GM19438 (cell line): ENCODE measurements at regions not wholly inside any gene's neighbourhood (a gene's known extent, or its start where the extent isn't known, plus 50 kb on each side); places are given as distances from the start of the nearest gene placed in this dataset.

Experiments
- ATAC-seq: cut with Tn5 transposase; IDR thresholded peaks from one replicate; pipeline ENCODE4 v1.9.1; 2021; ENCODE audit warnings: low read depth; ENCODE audit not compliant: unreplicated experiment

DNA sequence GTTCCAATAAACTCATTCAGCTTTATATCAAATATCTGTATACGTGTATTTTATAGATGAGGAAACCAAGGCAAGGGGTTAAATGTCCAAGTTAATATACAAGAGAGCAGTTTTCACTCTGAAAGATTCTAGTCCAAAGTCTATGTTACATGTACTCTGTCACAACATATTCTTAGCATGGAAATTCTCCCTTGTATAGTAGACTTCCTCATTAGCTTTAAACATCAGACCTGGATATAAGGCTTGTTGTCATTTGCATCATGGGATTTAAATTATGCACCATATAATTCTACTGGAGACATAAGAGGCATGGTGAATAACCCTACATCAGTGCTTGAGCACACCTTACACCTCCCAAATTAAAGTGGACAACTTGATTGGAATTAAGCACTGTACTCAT, 681.9 kb upstream of the CCDC179 start:
- ATAC-seq, result no peak

DNA sequence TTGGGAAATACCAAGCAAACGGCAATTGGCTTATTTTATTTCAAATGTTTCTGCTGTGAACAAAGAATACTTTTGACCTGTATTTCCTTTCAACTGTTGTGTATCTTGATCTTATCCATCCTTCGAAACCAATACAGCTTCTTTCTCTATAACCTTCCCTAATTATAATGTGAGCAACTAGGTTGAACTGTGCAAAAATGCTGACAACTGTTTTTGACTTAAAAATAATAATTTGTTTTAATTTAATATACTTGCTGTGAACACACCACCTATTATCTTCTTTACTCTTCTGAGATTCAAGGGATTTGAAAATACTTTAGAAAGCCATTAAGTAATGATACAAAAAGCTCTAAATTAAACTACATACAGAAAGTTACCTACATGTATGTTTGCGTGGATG, 682.5 kb upstream of the CCDC179 start:
- ATAC-seq, result no peak

DNA sequence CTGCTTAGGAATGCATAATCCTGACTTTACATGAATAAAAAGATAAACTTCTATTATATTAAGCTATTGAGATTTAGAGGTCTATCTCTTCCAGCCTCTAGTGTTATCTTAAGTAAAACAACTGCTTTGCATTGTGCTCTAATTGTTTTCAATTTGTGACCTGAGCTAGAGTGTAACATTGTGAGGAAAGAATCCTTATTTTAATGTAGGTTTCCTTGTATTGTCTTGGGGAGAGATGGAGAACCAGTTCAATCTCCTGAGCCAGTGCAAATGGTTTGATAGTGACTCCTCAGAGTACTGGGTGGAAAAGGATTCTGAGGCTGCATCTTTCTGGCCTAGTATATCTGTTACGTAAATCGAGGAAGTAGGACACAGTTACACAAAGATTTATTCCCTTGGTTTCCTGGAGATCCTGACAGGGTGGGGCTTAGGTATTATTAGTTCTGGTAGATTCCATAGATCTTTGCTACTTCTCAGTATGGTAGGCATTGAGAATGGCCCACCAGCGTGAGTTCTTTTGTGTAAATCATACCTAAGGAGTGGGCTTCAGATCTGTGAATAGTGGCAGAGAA, 683.5 kb upstream of the CCDC179 start:
- no peak for ATAC-seq

DNA sequence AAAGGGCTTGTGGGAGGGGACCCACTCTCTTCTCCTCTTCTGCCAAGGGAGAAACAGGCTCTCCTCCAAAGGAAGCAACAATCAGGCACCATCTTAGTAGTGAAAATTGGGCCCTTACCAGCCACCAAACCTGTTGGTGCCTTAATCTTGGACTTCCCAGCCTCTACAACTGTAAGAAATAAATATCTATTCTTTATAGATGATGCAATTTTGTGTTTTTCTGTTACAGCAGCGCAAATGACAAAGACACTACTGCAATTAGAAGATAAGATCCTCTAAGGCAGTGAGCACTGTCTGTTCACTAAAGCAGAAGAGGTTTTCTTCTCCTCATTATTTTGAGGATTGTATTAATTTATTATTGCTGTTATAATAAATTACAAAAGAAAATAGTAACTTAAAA, 691.4 kb upstream of the CCDC179 start:
- no peak for ATAC-seq

DNA sequence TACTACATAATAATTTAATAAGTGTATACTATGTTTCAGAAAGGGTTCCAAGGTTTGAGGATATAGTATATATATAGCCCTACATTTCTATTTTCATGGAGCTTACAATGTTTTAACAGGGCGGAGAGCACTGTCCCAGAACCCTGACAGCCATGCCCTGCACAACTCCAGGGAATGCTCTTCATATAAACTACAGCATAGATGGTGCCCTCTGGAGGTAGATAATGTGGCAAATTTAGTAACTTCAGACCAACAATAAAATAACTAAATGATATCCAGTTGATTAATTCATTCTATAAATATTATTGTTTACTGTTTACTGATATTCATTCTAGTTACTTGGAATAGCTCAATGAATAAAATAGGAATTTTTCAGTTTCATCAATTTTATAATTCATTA, 693.7 kb upstream of the CCDC179 start:
- ATAC-seq, result no peak

DNA sequence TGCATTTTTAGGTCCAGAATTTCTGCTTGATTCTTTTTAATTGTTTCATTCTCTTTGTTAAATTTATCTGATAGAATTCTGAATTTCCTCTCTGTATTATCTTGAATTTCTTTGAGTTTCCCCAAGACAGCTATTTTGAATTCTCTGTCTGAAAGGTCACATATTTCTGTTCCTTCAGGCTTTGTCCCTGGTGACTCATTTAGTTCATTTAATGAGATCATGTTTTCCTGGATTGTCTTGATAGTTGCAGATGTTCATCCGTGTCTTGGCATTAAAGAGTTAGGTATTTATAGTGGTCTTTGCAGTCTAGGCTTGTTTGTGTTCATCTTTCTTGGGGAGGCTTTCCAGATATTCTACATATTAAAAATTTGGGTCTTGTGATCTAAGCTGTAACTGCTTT, 694.8 kb upstream of the CCDC179 start:
- no peak for ATAC-seq

DNA sequence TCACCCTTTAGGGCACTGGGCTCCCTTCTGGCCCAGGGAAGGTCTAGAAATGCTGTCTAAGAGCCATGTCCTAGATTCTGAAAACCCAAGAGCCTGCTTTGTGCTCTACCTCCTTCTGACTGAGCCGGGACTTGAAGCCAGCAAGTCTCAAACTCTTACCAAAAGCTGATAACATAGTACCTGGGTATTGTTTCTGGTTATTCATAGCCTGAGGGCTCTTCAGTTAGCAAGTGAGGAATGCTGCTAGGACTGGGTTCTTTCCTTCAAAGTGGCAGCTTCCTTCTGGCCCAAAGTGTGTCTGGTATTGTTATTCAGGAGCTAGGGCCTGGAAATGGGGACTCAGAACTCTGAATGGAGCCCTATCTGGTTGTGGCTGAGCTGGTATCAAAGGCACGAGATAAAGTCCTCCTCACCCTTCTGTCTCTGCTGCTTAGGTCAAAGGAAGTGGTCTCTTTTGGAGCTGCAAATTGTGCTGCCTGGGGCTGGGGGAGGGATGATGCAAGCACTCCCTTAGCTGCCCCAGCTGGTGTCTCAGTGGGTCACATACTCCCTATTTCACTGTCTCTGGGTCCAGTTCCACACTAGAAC, 696.0 kb upstream of the CCDC179 start:
- ATAC-seq, result no peak

DNA sequence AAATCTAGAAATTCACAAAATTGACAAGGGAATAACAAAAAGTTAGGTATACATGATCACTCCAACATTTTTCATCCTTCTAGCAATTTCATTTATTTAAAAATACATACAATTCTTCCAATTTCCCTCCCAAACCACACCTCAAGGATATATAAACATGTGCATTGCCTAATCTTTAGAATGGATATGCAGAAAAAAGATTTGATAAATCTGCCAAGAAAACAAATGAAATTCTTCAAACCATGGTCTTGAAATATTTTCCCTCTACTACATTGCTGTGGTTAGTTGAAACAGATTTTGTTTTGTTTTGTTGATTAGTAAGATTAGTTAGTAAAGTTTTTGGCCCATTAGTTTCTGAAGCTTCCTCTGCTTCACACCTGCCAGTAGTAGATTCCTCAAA, 703.3 kb upstream of the CCDC179 start:
- no peak for ATAC-seq

DNA sequence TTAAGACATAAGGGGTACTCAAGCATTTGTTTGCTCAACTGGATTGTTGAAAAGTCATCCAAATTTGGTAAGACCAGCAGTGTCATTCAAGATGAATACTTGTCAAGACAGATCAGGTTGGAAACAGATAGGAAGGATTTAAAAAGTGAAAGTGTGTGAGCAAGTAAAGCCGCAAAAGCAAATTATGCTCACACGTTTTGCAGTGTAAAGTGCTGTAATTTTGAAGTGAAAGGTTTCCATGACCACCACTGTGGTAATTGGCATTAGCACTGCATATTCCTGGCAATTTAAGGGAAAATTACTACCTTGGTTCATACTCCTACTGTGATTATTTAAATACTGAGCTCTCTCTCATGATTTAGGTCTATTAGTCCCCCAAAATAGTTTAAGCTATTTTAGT, 704.1 kb upstream of the CCDC179 start:
- no peak for ATAC-seq

DNA sequence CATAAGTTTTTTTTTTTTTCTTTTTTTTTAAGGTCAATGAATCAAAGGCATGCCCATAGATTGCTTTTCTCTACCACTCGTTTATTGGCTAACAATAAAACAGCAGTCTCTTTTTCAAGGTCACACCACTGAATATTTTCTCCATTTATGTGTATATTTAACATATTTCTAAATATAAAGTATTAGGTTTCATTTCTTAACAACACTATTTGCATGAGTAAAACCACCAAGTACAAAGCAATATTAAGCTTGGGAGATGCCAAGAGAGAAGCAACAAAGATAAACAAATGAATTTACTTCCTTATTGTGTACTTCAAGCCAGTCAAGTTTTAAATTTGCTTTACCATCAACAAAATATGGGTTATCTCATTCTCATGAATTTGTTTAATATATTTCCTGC, 708.9 kb upstream of the CCDC179 start:
- ATAC-seq, result no peak

DNA sequence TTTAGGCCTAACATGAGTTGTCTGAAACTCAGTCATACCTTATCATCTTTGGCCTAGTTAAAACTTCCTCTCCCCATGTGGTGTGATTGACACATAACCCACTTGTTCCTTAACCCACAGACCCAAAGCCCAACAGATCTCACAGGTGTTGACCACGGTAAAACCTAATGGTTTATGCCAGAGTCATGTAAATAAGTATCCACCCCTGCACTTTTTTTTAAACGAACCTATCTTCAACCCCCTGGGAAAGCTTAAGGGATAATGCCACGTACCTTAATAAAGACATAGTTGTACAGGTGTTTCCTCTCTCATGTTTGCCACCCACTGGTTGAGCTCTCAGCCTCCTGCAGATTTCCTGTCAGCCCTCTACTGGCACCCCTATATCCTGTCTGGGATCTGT, 709.3 kb upstream of the CCDC179 start:
- ATAC-seq, result no peak

DNA sequence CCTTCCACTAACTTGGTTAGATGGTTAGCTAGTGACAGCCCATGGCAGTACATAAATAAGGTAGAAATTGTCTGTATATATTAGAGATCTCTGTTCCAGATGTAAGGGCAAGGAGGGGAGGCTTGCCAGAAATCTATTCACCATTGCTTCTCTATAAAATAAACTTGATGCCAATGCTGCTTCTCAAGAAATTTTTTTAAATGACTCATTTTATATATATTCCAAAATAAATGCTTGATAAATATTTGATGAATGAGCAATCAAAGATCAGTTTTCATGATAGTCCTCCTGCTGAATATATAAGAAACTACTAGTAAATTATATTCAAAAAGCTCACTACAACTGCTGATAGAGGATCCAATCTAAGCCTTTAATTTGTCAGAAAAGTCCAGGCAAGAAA, 710.6 kb upstream of the CCDC179 start:
- ATAC-seq, result no peak

DNA sequence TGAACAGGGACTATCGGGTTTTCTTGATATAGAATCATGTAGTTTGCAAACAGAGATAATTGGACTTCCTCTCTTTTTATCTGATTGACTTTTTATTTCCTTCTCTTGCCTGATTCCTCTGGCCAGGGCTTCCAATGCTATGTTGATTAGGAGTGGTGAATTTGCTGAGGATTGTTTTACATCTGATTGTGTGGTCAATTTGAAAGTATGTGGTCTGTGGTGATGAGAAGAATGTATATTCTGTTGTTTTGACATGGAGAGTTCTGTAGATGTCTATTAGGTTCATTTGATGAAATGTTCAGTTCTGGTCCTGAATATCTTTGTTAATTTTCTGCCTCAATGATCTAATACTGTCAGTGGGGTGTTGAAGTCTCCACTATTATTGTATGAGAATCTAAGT, 713.2 kb upstream of the CCDC179 start:
- ATAC-seq, result no peak

DNA sequence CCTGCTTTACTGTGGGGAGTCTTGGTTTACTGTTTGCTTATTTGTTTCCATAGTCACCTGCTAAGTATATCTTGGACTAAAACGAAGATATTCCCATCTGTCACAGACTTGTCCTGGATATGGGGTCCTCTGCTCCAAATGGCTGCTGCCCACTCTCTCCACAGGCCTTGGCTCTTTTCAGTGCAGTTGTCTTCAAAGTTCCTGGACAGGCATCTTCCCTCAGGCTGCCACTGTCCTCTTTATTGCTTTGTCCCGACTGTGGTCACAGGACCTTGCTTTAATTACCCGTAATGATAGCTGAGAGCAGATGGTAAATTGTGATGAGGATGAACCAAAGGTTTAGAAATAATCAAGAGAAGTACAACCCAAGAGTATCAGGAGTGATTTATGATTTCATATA, 713.9 kb upstream of the CCDC179 start:
- no peak for ATAC-seq

DNA sequence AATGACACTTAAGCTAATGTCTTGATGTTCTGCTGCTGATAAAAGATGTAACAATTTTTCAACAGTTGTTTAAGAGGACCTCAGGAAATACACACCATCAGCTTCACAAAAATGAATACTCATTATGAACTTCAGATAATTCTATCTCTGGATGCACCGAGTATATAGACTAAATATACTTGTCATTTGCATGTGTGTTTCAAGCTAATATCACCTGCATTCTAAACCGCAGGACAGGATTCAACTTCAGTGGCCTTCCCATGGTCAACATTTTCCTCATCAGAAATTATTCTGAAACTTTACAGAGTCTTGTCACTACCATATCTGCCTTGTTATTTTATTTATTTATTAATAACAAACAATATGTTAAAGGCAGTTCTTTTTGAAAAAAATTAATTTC, 717.0 kb upstream of the CCDC179 start:
- no peak for ATAC-seq

DNA sequence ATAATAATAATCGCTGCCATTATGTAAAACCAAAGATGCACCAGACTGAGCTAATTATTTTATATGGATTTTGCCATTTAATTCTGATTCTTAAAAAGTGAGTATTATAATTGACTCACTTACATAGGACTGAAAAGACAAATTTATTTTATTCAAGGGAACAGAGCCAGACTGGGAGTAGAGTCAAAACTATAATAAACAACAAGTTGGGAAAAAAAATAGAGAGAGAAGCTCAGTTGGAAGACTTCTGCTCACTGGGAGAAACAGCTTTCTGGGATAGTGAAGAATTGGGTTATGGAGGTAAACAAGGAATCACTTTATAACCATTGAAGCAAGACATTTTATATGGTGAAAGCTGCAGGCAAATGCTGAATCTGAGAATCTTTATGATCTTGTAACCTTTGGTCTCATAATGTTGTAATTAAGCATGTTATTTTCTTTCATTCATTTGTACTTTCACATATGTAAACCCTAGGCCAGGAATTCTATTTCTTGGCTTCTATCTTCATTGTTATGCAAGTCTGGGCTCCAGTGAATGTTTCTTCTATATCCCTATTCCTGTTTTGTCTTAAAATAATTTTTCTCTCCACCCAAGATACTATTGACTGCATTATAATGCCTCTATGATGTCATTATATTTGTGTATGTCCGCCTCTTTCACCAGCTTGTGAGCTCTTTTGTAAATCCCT, 725.3 kb upstream of the CCDC179 start:
- ATAC-seq, result no peak

DNA sequence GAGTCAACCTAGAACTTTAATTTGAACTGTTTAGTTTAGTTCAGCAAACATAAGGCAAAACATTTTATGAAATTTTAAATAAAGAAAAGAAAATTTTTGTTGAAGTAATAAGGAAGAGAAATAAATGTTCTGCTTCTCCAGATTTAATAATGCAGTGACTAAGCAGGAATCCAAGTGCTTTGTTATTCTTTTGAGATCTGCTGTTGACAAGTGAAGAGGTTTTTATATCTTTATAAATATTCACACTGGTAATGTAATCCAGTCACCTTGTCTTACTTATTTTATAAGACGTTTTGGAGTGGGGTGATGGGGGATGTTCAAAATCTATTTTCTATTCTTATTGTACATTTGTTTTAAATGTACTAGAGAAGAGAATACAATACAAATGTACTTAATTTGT, 725.9 kb upstream of the CCDC179 start:
- no peak for ATAC-seq

DNA sequence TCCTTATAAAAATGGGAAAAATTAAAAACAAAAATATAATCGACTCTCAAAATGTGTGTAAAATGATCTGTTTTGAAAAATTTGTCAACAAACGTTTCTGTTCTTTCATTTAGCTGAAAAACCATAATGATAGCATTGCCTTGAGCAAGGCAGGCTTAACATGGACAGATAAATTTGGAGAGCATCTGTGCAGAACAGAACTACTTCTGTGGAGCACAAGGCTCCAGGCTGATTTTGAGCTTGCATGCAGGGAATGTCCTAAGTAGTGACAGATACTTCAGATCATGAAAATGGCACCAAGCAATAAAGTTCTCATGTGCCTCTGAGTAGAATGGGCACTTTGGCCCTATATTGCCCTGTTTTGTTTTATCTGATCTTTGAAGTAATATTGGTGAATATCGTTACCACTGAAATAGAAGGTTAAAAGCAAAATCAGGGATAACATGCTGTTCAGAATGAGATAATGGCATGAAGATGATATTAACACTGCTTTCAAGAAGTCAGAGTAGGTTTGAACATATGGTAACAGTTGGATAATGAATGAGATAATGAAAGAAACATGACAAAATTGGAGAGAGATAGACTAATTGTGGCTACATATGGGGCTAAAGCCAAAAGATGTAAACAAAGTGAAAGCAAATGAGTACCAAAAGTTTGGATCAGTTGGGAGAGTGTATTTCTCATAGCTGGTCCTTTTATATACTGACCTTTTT, 730.5 kb upstream of the CCDC179 start:
- ATAC-seq, result no peak

DNA sequence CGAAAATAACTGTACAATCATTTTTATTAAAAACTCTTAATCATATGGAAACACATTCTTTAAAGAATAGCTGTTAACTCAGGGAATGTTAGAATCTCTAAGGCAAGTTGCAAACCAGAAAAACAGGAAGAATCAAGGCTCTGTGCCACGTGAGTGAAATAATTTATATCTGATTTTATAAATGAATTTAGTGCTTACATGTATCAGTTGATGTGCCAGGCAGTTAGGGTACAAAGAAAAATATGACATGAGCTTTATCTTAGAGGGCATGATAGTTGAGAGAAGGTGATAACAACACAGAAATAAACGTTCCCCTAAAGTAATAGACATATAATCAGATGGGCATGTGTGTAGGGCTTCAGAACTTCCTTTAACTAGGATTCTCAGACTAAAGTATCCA, 734.5 kb upstream of the CCDC179 start:
- ATAC-seq, result no peak

DNA sequence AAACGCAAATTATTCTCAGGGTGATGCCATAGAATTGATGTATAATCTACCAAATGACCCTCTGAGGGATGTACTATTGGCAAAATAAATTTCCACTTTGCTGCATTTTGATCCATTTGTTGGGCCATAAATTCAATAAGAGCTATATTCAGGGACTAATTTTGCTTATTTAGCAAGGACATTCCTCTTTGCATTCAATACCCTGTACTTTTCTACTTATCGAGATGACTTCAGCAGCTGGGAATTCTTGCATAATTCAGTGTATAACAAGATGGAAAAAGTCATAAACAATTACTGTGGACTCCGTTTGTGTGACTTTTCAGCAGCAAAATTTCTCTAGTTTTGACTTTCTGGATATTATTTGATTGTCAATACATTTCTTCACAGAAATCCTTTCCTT, 744.7 kb upstream of the CCDC179 start:
- no peak for ATAC-seq

DNA sequence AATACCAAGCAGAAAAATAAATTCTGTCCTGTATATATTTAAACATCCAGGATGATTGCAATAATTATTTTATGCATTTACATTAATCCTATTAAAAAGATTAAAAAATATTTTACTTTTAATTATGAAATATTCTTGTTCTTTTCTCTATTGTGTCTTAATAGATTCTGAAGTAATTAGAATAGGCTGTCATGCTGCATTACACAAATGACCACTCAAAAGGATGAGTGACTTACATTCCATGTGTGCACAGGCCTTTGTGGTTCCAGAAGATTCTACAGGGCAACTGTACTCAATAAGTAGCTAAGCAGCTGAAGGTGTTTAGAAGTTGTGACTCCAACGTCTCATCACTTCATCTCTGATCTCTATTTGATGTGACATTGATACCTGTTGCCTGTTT, 745.9 kb upstream of the CCDC179 start:
- ATAC-seq, result no peak

DNA sequence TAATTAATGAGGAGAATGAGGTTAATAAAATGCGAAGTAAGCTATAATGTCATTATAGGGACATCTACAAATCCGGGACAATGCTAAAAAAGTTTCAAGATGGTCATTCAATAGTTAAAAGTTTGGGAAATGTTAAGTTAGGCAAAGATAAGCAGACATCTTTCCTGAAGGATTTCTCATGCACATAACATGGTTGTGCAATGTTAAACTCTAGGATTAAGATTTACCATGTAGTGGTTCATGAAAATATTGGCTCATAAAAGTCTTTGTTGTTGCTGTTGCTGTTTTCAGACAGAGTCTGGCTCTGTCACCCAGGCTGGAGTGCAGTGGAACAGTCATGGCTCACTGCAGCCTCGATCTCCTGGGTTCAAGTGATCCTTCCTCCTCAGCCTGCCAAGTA, 751.5 kb upstream of the CCDC179 start:
- no peak for ATAC-seq
